Fibroblast of villous mesenchyme (primary cell): ENCODE measurements at regions not wholly inside any gene's neighbourhood (a gene's known extent, or its start where the extent isn't known, plus 50 kb on each side); places are given as distances from the start of the nearest gene placed in this dataset.

Source experiments
- DNase-seq: peaks from one replicate; pipeline ENCODE4 v3.0.0-alpha.2; 2010; ENCODE audit warnings: low read depth
- H3K4me3 ChIP-seq: 2 replicates; pipeline ENCODE4 v1.5.1; 2011; ENCODE audit warnings: low read depth, mild to moderate bottlenecking, low read length
- TF ChIP-seq, protein P1 (sequence below): IDR thresholded peaks from 2 replicates; pipeline ENCODE4 v1.5.1; 2012; ENCODE audit warnings: low read depth, mild to moderate bottlenecking, low read length; ENCODE audit not compliant: insufficient read depth

DNA sequence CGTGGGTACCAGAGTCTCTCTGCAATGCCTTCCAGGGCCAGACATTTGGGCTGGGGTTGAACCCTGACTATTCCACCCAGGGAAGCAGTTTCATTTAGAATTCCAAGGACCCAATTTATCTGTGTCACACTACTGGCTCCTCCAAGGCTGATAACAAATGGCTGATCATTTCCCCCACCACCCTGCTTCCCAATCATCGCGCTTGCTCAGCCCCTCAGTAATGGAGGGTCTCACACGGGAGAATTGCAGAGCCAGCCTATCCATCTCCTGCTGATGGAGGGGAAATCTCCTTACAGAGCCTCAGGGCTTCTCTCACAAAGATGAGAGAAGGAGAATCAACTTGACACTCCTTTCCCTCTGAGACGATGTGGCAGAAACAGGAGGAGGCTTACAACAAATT, 78.4 kb upstream of the WSCD2 start:
- TF ChIP-seq, protein P1, sequence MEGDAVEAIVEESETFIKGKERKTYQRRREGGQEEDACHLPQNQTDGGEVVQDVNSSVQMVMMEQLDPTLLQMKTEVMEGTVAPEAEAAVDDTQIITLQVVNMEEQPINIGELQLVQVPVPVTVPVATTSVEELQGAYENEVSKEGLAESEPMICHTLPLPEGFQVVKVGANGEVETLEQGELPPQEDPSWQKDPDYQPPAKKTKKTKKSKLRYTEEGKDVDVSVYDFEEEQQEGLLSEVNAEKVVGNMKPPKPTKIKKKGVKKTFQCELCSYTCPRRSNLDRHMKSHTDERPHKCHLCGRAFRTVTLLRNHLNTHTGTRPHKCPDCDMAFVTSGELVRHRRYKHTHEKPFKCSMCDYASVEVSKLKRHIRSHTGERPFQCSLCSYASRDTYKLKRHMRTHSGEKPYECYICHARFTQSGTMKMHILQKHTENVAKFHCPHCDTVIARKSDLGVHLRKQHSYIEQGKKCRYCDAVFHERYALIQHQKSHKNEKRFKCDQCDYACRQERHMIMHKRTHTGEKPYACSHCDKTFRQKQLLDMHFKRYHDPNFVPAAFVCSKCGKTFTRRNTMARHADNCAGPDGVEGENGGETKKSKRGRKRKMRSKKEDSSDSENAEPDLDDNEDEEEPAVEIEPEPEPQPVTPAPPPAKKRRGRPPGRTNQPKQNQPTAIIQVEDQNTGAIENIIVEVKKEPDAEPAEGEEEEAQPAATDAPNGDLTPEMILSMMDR = no peak
- DNase-seq = no peak
- no peak overlapping the region for H3K4me3 ChIP-seq

DNA sequence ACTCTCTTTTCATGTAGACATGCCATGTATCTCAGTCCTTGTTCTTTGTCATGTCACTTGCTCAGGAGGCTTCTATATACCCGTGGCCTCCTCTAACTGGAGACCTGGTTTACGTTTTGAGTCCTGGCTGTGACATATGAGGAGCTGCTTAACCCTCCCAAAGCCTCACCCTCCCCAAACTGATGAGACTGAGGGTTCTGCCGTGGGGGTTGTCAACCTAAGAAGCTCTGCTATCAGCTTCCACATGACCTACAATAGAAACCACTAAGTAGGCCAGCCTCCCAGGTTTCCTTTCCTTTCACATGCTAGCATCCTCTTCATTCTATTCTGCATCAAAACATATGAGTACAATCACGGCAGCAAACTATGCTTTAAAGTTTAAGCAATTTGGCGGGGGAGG, 76.8 kb upstream of the WSCD2 start:
- TF ChIP-seq, protein P1 = no peak
- H3K4me3 ChIP-seq = no peak overlapping the region
- no peak for DNase-seq

DNA sequence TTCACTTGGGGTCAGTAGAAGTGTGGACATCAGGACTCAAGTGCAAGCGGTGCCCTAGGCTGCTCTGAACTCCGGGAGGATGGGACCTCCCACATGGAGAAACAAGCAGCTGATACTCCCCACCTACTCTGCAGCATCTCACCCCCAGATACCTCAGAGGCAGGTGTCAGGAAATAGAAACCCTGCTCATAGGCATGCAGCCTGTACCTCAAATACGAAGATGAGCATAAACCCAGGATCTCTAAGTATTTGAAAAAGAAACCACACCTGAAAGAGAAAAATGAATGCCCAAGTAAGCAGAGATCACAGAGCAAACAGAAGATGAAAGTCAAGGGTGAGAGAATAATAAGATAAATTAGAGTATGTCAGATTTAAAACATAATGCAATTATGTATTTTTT, 75.6 kb upstream of the WSCD2 start:
- H3K4me3 ChIP-seq = no peak overlapping the region
- DNase-seq = no peak
- TF ChIP-seq, protein P1 = no peak

DNA sequence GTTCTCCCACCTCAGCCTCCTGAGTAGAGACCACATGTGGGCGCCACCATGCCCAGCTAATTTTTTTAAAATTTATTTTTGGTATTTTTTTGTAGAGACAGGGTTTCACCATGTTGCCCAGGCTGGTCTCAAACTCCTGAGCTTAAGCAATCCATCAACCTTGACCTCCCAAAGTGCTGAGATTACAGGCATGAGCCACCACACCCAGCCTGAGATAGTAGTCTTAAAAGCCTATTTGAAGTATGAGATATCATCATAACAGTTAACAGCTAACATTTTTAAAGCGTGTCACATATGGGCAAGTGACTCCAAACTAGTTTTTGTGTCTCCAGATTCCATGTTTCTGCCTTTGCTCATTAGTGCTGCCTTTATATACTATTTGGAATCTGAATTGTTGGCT, 74.6 kb upstream of the WSCD2 start:
- H3K4me3 ChIP-seq = no peak overlapping the region
- TF ChIP-seq, protein P1 = no peak
- no peak for DNase-seq

DNA sequence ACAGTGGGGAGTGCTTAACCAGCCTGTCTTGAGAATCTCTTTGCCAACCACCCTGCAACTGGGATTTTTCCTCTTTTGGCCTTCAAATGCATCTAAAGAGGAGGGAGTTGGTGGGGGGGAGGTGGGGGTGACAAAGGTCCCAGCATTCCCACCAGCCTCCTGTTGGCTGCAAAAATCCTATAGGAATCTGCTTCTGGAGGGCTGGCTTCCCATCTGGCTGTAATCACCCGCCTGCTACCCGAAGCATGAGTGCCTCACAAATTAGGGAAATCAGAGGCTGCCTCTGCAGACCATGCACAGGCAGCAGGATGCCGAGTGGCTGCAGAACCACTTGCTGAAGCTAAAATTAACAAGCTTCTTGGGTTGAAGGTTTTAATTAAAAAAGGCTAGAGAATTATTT, 73.9 kb upstream of the WSCD2 start:
- TF ChIP-seq, protein P1 = no peak
- DNase-seq = no peak
- no peak overlapping the region for H3K4me3 ChIP-seq

DNA sequence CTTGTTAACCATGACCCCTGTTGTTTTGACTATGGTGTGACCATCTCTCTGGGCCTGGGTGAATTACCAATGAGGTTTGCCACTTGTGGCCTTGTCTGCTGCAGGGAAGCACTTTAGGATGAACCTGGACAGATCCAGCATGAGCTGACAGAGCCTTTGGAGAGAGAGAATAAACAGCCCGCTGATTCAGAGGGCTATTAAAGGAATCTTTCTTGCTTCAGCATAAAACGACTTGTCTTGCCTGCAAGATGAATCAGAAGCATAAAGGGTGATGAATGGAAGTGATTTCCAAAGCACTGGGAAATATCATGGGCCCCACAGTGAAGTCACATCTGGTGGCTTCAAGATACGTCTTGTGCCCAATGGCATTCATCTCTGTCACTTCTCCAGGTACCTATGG, 69.0 kb upstream of the WSCD2 start:
- H3K4me3 ChIP-seq = no peak overlapping the region
- TF ChIP-seq, protein P1 = no peak
- DNase-seq = no peak

DNA sequence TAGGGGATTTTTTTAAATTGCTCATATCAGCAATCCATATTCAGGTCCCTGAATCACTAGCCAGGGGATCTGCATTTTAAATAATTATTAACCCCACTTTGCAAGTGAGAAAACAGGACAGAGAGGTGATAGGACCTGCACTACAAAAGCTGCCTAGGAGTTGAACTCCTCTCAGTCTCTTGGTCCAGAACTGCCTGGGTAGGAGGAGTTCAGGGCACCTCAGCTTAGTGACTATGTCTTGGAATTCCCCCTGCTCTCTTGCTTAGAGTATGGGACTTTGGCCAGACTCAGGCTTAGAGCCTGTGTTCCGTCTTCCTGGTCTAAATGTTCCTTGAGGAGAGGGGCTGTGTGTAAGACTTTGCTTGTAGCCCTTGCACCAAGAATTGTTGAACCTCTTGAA, 68.2 kb upstream of the WSCD2 start:
- no peak overlapping the region for H3K4me3 ChIP-seq
- TF ChIP-seq, protein P1 = no peak
- DNase-seq = no peak
